Coronary artery (tissue), 2 donors: ENCODE measurements at regions not wholly inside any gene's neighbourhood (a gene's known extent, or its start where the extent isn't known, plus 50 kb on each side); places are given as distances from the start of the nearest gene placed in this dataset.

Source experiments
- DNase-seq: peaks from one replicate; pipeline ENCODE4 v3.0.0-alpha.2; 2017; ENCODE audit warnings: low spot score
- H3K27ac ChIP-seq, 2 donors: fragments of 200-600 bp; sonication (generic); one replicate each; pipeline ENCODE4 v1.5.1; 2016 to 2019
- H3K4me3 ChIP-seq: fragments of 200-600 bp; sonication (generic); 2 replicates; pipeline ENCODE4 v1.5.1; 2016; ENCODE audit warnings: mild to moderate bottlenecking, moderate library complexity
- CTCF ChIP-seq: fragments of 200-600 bp; sonication (generic); IDR thresholded peaks from one replicate; pipeline ENCODE4 v1.5.1; 2019; ENCODE audit warnings: antibody characterized with exemption

DNA sequence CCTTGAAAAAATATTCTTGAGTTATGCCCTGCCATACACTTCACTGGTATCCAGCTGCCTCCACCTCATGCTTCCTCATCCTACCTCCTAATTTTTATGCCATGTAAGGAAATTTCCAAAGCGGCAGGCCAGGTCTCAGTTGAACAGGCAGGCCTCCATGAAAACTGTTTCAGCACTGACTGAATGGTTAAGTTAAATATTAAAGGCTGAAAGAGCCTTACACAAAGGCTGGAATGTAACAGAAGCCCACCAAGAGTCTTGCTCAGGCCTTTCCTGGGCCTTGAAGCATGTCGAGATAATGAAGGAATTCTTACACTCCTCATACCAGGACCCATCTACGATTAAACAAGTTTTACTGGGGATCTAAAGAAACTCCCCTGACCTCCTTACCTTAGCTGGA lies 359.6 kb upstream of the NOCT start:
- no peak for TF ChIP-seq CTCF
- H3K27ac ChIP-seq = no peak overlapping the region
- no peak for DNase-seq
- no peak overlapping the region for H3K4me3 ChIP-seq

- TF ChIP-seq CTCF = no peak
- DNase-seq = no peak
- no peak overlapping the region for H3K27ac ChIP-seq
Measured at GRCh38 chr4:138655286-138655685, 360.3 kb upstream of the NOCT start.

GRCh38 chr4:138650929-138651448 lies 364.6 kb upstream of the NOCT start:
- no peak overlapping the region for H3K27ac ChIP-seq
- no peak for TF ChIP-seq CTCF
- H3K4me3 ChIP-seq = no peak overlapping the region
- no peak for DNase-seq

More at GRCh38 chr4:138655286-138655685, 360.3 kb upstream of the NOCT start:
- no peak overlapping the region for H3K4me3 ChIP-seq

DNA sequence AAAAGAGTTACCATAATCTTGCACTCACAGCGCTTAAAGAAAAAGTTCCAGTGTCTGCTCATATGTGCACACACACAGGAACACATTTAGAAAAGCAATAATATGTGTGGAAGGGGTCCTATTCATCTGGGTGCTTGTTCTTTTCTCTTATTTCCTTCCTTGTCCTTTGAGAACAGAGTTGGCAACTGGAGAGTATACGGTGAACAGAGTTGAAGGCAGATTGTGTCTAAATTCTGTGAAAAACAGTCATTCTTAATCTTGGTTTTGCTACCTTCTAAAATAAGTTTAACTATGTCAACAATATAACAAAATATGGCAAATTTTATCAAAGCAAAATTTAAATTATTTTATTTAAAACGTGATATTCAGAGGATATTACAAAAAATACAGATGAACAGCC lies 365.1 kb upstream of the NOCT start:
- no peak overlapping the region for H3K27ac ChIP-seq
- no peak overlapping the region for H3K4me3 ChIP-seq
- no peak for DNase-seq
- TF ChIP-seq CTCF = no peak

DNA sequence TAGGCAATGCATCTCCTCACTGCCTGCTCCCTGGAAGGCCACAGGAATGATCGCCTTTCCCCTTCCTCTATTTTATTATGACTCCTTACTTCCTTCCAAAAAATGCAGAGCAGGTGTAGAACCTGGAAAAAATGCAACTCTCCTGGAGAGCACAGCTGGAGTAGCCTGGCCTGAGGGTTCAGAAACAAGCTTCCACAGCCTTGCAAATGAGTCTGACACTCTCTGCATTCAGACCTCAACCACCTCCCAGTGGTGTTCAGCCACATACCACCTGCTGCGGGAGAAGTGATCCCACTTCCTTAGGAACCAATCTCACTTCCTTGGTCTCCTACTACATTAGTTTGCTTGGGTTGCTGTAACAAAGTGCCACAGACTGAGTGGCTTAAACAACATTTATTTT lies 368.1 kb upstream of the NOCT start:
- Histone ChIP-seq H3K4me3 (no peak overlapping the region), H3K27ac (no peak overlapping the region)
- DNase-seq = no peak
- no peak for TF ChIP-seq CTCF

DNA sequence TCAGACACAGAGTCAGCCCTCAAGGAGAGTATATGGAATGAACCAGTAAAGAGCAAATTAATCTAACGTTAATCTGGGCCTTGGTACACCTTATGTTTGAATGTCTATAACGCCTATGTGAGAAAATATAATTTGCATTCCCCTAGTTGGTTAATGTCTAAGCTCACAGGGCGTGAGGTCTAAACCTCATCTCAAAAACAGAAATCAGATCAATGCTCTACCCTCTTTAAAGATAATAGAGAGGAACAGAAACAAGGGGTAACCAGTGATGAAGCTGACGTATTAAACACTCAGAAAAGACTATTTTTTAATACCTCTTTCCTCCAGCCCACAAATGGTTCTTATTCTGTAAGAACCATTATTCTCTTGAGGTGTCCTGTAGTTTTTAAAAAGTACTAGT lies 369.2 kb upstream of the NOCT start:
- H3K4me3 ChIP-seq = no peak overlapping the region
- no peak for TF ChIP-seq CTCF
- DNase-seq = no peak
- H3K27ac ChIP-seq = no peak overlapping the region

DNA sequence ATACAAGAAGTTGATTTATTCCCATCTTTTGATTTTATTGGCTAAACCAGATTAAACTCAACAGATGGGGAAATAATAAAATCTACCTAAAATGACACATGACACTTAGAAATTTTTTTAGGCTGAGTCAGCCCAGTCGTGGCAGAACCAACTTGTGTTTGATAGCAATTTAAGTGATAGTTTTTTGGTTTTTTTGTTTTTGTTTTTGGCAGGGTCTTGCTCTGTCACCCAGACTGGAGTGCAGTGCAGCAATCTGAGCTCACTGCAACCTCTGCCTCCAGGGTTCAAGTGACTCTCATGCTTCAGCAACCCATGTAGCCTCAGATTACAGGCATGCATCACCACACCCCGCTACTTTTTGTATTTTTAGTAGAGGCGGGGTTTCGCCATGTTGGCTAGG lies 370.3 kb upstream of the NOCT start:
- TF ChIP-seq CTCF = no peak
- no peak for DNase-seq
- Histone ChIP-seq H3K4me3 (no peak overlapping the region), H3K27ac (no peak overlapping the region)
